ENCODE measurements at regions not wholly inside any gene's neighbourhood (a gene's known extent, or its start where the extent isn't known, plus 50 kb on each side); places are given as distances from the start of the nearest gene placed in this dataset.
"Not testable (repeated sequence)": the region's sequence is repeated elsewhere in the genome, so short reads cannot be mapped to it uniquely, and the experiment has no call there.

GRCh38 chr6:27644528-27644927, 171.6 kb upstream of the ZNF184 start (continued):
- TF ChIP-seq ZNF462 (CRISPR knock-in tag; IDR thresholded peaks at IDR 0.05) (no peak), EZH2 (IDR thresholded peaks at IDR 0.05; ENCODE audit: low read depth, unreplicated experiment) (no peak), ETS1 (IDR thresholded peaks at IDR 0.05) (no peak), ZNF114 (CRISPR knock-in tag; IDR thresholded peaks at IDR 0.05) (no peak)

GRCh38 chr6:27642744-27643456, 170.0 kb upstream of the ZNF184 start:
- no peak for DNase-seq (ENCODE audit: low spot score)
- no peak overlapping the region for H3K27ac Mint-ChIP-seq
- Histone ChIP-seq H3F3A (replicated peaks; ENCODE audit: low read depth) (no peaks in the 10 kb centered on the region), H4K20me1 (replicated peaks; ENCODE audit: insufficient read depth) (no peaks in the 10 kb centered on the region), H3K4me1 (ENCODE audit: insufficient read depth) (no peaks in the 10 kb centered on the region), H3K27ac (ENCODE audit: low read depth) (no peak overlapping the region), H3K36me3 (ENCODE audit: insufficient read depth) (no peaks in the 10 kb centered on the region), H3K9me2 (ENCODE audit: insufficient read depth) (no peaks in the 10 kb centered on the region), H3K4me2 (no peak overlapping the region), H3K27me3 (ENCODE audit: insufficient read depth) (no peaks in the 10 kb centered on the region), H2AFZ (no peak overlapping the region), H3K4me3 (no peak overlapping the region), H3K79me2 (replicated peaks; ENCODE audit: insufficient read depth) (no peaks in the 10 kb centered on the region)
- no peak for ATAC-seq
- no peaks in the 10 kb centered on the region for H3K9me3 Mint-ChIP-seq
- H3K27me3 Mint-ChIP-seq (ENCODE audit: insufficient read depth, low read depth, poor library complexity): peaks cover 4% of the 10 kb centered on the region
- no peak overlapping the region for H3K4me3 Mint-ChIP-seq
- TF ChIP-seq CREB1 (CRISPR knock-in tag; IDR thresholded peaks at IDR 0.05; ENCODE audit: low read depth): no peak
- H3K4me1 Mint-ChIP-seq: no peaks in the 10 kb centered on the region
- H3K36me3 Mint-ChIP-seq (ENCODE audit: low read depth): no peaks in the 10 kb centered on the region

- H3K4me1 Mint-ChIP-seq; H3K27ac ChIP-seq (ENCODE audit: low read depth); H3K9me3 Mint-ChIP-seq; H3K4me2 ChIP-seq; H3F3A ChIP-seq (replicated peaks; ENCODE audit: low read depth); H3K36me3 Mint-ChIP-seq (ENCODE audit: low read depth); ATAC-seq; H3K79me2 ChIP-seq (replicated peaks; ENCODE audit: insufficient read depth); H3K4me3 Mint-ChIP-seq; H2AFZ ChIP-seq; H3K27me3 ChIP-seq (ENCODE audit: insufficient read depth); H3K36me3 ChIP-seq (ENCODE audit: insufficient read depth); H3K9me2 ChIP-seq (ENCODE audit: insufficient read depth); H3K4me3 ChIP-seq; H4K20me1 ChIP-seq (replicated peaks; ENCODE audit: insufficient read depth); DNase-seq (ENCODE audit: low spot score); H3K27ac Mint-ChIP-seq; H3K4me1 ChIP-seq (ENCODE audit: insufficient read depth): not testable (repeated sequence)
- peaks cover 13% of the 10 kb centered on the region for H3K27me3 Mint-ChIP-seq (ENCODE audit: insufficient read depth, low read depth, poor library complexity)
Measured at GRCh38 chr6:27635886-27636285, 163.0 kb upstream of the ZNF184 start.

GRCh38 chr6:27633221-27633688, 160.3 kb upstream of the ZNF184 start:
- H3K4me2 ChIP-seq, H3K4me3 ChIP-seq: not testable (repeated sequence)
- H3K27me3 Mint-ChIP-seq (ENCODE audit: insufficient read depth, low read depth, poor library complexity): peaks cover 16% of the 10 kb centered on the region

More at GRCh38 chr6:27633221-27633688, 160.3 kb upstream of the ZNF184 start:
- not testable (repeated sequence) for H4K20me1 ChIP-seq (replicated peaks; ENCODE audit: insufficient read depth); H3K9me2 ChIP-seq (ENCODE audit: insufficient read depth); H3K4me1 ChIP-seq (ENCODE audit: insufficient read depth); H3K36me3 ChIP-seq (ENCODE audit: insufficient read depth); ATAC-seq; H3K27ac ChIP-seq (ENCODE audit: low read depth); H3K4me1 Mint-ChIP-seq; H3K36me3 Mint-ChIP-seq (ENCODE audit: low read depth); H3K79me2 ChIP-seq (replicated peaks; ENCODE audit: insufficient read depth); H3K9me3 Mint-ChIP-seq; H3K27ac Mint-ChIP-seq; H2AFZ ChIP-seq; DNase-seq (ENCODE audit: low spot score); H3F3A ChIP-seq (replicated peaks; ENCODE audit: low read depth)
- peaks cover 20% of the 10 kb centered on the region for H3K27me3 ChIP-seq (ENCODE audit: insufficient read depth)
- H3K4me3 Mint-ChIP-seq: peak overlapping the region; percentile 15; the same call in 1 of the 3 replicates
